Progenitor cell of endocrine pancreas (in vitro differentiated cells): ENCODE measurements at regions not wholly inside any gene's neighbourhood (a gene's known extent, or its start where the extent isn't known, plus 50 kb on each side); places are given as distances from the start of the nearest gene placed in this dataset.
A peak's percentile ranks its signal among the peaks of the same experiment; 100 is the strongest.

ENCODE experiments used
- DNase-seq: peaks from one replicate; pipeline ENCODE4 v3.0.0; 2021; ENCODE audit warnings: low spot score; ENCODE audit not compliant: unreplicated experiment
- H3K27ac Mint-ChIP-seq: 2 replicates; pipeline ENCODE4 v1.8.0; 2021; ENCODE audit warnings: mild to moderate bottlenecking, moderate library complexity, mixed read lengths
- H3K27me3 Mint-ChIP-seq: 2 replicates; pipeline ENCODE4 v1.8.0; 2021; ENCODE audit warnings: mixed read lengths
- H3K36me3 Mint-ChIP-seq: 2 replicates; pipeline ENCODE4 v1.8.0; 2022; ENCODE audit warnings: mixed read lengths; ENCODE audit not compliant: insufficient read depth
- H3K4me1 Mint-ChIP-seq: 2 replicates; pipeline ENCODE4 v1.8.0; 2021; ENCODE audit warnings: low read depth, mixed read lengths
- H3K4me3 Mint-ChIP-seq: 2 replicates; pipeline ENCODE4 v1.8.0; 2021; ENCODE audit warnings: low read depth, mild to moderate bottlenecking, moderate library complexity, mixed read lengths
- H3K9me3 Mint-ChIP-seq: 2 replicates; pipeline ENCODE4 v1.8.0; 2021; ENCODE audit warnings: low read depth, mixed read lengths
- CTCF ChIP-seq: fragments of 200-600 bp; sonication (generic); IDR thresholded peaks from one replicate; pipeline ENCODE4 v1.5.0; 2021; ENCODE audit warnings: antibody characterized with exemption, mild to moderate bottlenecking; ENCODE audit not compliant: unreplicated experiment

GRCh38 chr5:178788381-178789085, 58.1 kb upstream of the ZNF354A start:
- peaks cover 22% of the 10 kb centered on the region for H3K4me1 Mint-ChIP-seq
- DNase-seq, result no peak
- no peaks in the 10 kb centered on the region for H3K36me3 Mint-ChIP-seq
- H3K27me3 Mint-ChIP-seq, result peaks cover 38% of the 10 kb centered on the region
- no peak overlapping the region for H3K4me3 Mint-ChIP-seq
- no peak overlapping the region for H3K27ac Mint-ChIP-seq
- no peak for TF ChIP-seq CTCF
- peaks cover 5% of the 10 kb centered on the region for H3K9me3 Mint-ChIP-seq

DNA sequence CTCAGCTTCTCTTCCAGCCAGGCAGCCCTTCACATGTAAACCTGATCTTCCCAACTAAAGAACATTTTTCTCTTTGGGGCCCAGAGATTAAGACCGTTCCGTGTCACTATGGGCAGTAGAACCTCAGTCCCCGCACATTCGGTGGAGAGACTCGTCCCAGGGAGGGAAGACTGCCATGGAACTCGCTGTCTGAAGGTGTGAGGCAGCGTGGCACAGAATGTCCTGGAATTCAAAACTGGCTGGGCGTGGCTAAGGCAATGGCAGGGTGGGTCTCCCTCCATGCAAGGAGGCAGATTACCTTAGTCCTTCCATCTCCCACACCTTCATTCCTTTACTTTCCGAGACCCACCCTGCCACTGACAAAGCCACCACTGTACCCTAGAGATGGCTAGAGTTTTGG, 57.4 kb upstream of the ZNF354A start:
- peaks cover 5% of the 10 kb centered on the region for H3K9me3 Mint-ChIP-seq
- no peaks in the 10 kb centered on the region for H3K36me3 Mint-ChIP-seq
- peaks cover 38% of the 10 kb centered on the region for H3K27me3 Mint-ChIP-seq
- peaks cover 22% of the 10 kb centered on the region for H3K4me1 Mint-ChIP-seq
- no peak overlapping the region for H3K4me3 Mint-ChIP-seq
- DNase-seq, result no peak
- no peak overlapping the region for H3K27ac Mint-ChIP-seq
- TF ChIP-seq CTCF, result no peak

- Mint-ChIP-seq H3K9me3 (peaks cover 5% of the 10 kb centered on the region), H3K4me3 (no peak overlapping the region), H3K4me1 (peaks cover 24% of the 10 kb centered on the region), H3K27me3 (peaks cover 39% of the 10 kb centered on the region), H3K36me3 (no peaks in the 10 kb centered on the region), H3K27ac (peak overlapping the region; percentile 42)
- DNase-seq, result no peak
- no peak for TF ChIP-seq CTCF
Measured at GRCh38 chr5:178786859-178787499, 56.5 kb upstream of the ZNF354A start.

DNA sequence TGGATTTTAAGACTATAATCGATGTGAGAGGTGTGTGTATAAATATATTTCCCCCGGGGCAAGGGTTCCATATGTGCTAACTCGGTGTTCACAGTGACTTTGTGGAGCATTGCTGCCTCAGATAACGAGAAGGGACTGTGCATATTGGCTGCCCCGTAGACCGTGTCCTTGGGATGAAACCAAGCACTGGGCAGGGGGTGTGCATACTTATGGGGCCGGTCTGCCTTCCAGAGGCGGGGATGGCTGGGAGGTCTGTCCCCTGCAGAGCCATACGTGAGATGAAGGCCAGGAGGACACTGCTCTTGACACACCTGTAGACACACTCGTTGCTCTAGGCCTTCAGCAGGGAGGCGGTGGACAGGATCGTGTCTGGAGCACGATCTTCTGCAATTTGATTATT, 56.0 kb upstream of the ZNF354A start:
- H3K36me3 Mint-ChIP-seq, result no peaks in the 10 kb centered on the region
- peaks cover 5% of the 10 kb centered on the region for H3K9me3 Mint-ChIP-seq
- no peak for DNase-seq
- peaks cover 25% of the 10 kb centered on the region for H3K4me1 Mint-ChIP-seq
- no peak overlapping the region for H3K27ac Mint-ChIP-seq
- no peak for TF ChIP-seq CTCF
- H3K27me3 Mint-ChIP-seq, result peaks cover 45% of the 10 kb centered on the region
- no peak overlapping the region for H3K4me3 Mint-ChIP-seq

DNA sequence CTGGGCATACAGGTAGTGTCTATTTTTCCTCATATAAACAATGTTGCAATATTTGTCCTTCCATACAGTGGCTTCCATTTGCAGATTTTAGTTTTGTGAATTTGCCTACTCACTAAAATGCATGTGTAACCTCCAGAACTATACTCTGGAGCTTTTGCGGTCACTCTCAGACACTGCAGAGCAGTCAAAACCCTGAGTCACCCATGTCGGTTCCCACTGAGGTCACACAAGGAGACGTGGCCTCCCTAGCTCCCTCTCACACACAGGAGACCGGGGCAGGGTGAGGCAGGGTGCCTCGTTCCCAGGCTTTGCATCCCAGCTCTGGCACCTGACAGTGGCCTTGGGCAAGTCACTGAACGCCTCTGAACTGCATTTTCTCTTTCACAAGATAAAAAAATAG, 55.5 kb upstream of the ZNF354A start:
- no peak for DNase-seq
- Mint-ChIP-seq H3K36me3 (no peaks in the 10 kb centered on the region), H3K4me3 (no peak overlapping the region), H3K27ac (no peak overlapping the region), H3K27me3 (peaks cover 49% of the 10 kb centered on the region), H3K4me1 (peaks cover 29% of the 10 kb centered on the region), H3K9me3 (peaks cover 5% of the 10 kb centered on the region)
- no peak for TF ChIP-seq CTCF
